GM19463 (cell line): ENCODE measurements at regions not wholly inside any gene's neighbourhood (a gene's known extent, or its start where the extent isn't known, plus 50 kb on each side); places are given as distances from the start of the nearest gene placed in this dataset.
"Not testable (repeated sequence)": the region's sequence is repeated elsewhere in the genome, so short reads cannot be mapped to it uniquely, and the experiment has no call there.

Source experiments
- ATAC-seq: cut with Tn5 transposase; IDR thresholded peaks from one replicate; pipeline ENCODE4 v1.9.1; 2021; ENCODE audit warnings: mild to moderate bottlenecking, moderate library complexity; ENCODE audit not compliant: unreplicated experiment

DNA sequence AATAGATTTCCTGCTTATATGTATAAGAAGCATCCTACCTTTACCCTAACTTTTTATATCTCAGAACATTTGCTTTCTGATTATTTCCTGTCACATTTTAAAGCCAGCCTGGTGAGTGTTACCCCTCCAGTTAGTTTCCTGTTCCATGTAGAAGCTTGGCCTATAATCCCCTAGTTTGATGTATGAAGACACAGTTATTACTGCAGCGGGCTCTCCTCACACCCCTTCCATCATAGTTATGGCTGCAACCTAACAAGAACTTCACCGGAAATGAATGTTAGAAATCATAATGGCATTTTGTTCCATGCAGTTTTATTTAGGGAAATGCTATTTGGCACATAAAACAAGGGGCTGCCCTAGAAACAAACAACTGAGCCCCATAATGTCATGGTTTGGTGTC lies 400.2 kb upstream of the SETBP1 start:
- no peak for ATAC-seq

DNA sequence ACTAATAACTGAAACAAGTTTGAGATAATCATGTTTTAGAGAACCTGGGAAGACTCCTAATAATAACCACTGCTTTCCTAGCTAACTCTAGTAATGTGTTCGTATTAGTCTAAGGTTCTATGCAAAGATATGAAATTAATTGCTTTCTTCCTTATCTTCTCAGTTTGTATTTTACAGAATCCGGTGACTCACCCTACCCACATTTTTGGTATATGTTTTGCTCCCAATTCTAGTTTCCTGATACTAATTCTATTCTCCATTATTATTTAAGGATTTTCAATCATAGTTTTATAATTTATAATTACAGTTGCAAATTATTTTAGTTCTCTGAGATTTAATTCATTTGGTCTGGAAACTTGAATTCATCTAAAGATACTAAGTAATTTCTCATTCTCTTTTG lies 394.6 kb upstream of the SETBP1 start:
- ATAC-seq: no peak

DNA sequence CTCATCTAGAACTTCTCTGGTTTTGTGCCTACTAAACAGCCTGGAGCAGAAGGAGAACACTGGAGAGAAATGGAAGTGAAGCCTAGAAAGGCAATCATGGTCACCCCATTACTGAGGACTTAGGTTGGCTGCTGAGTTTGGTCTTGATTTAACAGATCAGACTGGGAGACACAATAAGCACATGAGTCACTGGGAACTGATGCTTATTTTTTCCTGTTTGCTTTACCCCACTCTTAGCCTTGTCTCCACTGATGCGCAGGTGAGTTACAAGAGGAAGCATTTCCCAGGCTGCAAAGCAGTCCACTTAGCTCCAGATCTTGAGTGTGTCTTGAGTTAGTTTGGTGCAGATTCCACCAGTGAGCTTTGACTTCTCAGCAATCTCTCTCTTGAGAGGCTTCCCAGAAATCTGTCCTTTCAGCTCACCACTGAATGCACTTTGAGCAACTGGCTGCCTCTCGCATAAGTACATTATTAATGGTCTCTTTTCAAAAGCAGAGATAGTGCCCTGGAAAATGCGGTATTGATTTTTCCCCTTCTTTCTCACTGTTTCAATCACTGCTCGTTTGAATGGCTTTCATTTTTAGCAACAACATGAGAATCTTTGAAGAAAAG lies 390.2 kb upstream of the SETBP1 start:
- ATAC-seq: no peak

DNA sequence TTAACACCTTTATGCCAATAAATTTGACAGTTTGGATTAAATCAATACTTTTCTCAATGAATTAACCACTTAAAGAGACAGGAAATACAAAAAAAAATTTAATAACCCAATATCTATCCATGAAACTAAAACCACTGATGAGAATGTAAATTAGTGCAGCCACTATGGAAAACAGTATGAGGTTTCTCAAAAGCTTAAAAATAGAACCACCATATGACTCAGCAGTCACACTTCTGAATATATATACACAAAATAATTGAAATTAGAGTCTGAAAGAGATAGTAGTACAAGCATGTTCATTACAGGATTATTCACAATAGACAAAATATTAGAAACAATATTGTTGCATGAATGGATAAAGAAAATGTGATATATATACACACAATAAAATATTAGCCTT lies 382.1 kb upstream of the SETBP1 start:
- ATAC-seq: no peak

DNA sequence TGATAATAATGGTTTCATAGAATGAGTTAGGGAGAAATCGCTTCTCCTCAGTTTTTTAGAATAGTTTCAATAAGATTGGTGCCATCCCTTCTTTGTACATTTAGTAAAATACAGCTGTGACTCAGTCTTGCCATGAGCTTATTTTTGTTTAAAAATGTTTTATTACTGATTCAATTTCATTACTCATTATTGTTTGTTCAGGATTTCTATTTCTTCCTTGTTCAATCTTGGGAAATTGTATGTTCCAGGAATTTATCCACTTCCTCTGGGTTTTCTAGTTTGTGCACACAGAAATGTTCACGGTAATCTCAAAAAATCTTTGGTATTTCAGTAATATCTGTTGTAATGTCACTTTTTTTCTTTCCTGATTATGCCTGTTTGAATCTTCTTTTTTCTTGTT lies 371.5 kb upstream of the SETBP1 start:
- no peak for ATAC-seq

DNA sequence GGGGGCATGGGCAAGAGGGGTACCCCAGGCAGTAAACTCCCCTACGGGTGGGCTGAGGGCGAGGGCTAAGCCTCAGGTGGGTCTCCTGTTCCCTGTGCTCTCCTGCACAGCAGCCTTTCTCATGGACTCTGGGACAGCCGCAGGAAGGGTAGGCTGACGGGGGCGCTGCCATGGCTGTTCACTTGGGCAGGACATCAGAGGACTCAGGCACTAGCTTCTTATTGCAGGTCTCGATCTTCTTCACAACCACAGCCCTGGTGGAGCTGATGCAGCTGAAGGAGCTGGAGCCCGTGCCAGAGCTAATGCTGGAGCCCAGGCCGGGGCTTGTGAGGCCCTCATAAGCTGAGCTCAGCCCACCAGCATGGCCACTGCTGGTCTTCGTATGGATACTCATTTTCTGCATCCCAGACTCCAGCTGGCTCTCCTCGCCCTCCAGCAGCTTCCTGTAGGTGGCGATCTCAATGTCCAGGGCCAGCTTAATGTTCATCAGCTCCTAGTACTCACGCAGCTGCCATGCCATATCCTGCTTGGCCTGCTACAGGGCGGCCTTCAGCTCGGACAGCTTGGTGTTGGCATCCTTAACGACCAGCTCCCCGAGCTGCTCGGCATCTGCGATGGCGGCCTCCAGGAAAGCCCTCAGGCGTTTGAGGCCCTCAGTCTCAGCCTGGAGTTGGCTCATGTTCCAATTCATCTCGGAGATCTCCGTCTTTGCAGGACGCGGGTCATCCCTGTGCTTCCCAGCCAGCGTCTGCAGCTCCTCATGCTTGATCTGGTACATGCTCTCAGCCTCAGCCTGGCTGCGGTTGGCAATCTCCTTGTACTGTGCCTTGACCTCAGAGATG lies 359.8 kb upstream of the SETBP1 start:
- ATAC-seq: no peak

DNA sequence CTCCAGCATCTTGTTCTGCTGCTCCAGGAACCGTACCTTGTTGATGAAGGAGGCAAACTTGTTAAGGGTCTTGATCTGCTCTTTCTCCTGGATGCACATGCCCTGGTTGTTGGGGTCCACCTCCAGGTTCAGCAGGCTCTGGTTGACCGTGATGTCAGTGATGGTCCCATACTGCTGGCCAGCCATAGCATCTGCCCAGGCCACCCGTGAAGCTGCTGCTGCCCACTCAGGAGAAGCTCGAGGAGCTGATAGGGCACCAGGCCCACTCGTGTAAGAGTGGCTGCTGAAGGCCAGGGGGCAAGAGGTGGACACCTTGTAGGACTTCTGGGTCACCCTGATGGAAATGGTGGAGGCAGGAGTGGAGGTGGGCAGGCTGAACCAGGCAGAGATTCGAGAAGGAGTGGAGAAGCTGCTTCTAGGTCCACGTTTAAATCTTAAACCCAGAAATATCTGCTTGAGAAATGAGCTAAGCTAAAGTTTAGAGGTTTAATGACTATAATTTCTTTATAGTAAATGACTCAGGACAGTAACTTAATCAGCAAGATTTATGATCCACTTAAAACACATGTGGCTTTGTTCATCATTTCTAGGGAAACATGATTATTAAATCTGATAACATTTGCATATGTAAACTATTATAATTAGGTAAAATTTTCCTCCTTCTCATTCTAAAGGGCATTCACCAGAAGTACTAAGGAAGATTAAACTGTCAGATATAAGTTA lies 358.7 kb upstream of the SETBP1 start:
- ATAC-seq: no peak

DNA sequence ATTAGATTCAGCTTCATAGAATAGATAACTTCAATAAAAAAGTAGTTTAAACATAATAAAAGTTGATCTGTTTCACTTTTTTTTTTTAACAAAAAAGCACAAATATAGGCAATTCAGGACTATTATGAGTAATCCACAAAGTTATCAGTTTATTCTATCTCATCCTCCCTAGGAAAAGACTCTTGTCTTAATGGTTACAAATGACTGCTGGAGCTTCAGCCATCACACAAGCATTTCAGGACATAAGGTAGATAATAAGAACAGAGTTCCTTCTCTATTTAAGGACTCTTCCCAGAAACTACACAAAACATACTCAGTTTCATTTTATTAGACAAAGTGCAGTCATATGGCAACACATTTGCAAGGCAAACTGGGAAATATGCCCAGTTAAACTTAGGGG lies 357.6 kb upstream of the SETBP1 start:
- ATAC-seq: no peak

DNA sequence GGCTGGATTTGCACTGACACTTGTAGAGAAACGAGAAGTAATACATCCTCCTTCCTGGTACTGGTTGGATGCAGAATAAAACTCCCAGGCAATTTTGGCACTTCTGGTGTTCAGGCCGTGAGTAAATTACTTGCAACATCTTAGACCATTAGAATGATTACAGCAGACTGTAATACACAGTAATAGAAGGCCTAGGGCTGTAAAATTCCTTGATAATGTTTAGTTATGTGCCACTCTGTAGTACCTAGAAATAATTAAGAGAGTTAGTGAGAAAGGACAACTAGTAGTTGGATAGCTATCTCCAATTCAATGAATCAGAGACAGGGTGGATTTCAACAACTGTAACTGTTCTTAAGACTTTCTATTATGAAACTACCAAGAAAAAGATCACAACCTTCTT lies 356.3 kb upstream of the SETBP1 start:
- no peak for ATAC-seq

DNA sequence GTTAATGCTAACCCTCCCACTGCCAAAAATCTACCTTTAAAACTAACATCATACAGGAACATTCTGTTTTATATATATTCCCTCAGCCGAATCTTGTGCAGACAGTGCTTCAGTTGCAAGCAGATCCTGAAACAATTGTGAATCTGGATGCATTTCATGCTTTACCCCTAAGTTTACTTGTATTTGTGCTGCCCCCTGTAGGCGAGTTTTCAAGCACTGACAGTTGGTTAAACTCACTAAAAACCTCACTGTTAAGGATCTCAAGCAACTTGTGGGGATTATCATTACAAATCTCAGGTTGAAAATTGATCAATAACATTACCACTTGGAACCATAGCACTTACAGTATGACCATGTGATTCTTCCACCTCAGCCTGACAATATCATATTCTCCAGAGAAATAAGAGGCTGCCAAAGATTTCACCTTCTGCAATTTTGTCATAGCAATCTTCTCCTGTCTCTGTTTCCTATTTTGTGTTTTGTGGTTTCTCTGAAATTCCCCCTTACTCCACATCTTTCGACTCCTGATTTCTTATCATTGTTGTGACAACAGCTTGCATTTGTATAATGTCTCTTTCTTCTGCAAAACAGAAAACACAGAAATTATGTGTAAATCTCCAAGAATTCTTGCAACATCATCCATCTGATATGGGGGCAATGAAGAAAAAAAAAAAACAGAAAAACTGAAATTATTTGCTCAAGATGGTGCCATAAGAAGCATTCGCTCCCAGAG lies 354.6 kb upstream of the SETBP1 start:
- no peak for ATAC-seq

DNA sequence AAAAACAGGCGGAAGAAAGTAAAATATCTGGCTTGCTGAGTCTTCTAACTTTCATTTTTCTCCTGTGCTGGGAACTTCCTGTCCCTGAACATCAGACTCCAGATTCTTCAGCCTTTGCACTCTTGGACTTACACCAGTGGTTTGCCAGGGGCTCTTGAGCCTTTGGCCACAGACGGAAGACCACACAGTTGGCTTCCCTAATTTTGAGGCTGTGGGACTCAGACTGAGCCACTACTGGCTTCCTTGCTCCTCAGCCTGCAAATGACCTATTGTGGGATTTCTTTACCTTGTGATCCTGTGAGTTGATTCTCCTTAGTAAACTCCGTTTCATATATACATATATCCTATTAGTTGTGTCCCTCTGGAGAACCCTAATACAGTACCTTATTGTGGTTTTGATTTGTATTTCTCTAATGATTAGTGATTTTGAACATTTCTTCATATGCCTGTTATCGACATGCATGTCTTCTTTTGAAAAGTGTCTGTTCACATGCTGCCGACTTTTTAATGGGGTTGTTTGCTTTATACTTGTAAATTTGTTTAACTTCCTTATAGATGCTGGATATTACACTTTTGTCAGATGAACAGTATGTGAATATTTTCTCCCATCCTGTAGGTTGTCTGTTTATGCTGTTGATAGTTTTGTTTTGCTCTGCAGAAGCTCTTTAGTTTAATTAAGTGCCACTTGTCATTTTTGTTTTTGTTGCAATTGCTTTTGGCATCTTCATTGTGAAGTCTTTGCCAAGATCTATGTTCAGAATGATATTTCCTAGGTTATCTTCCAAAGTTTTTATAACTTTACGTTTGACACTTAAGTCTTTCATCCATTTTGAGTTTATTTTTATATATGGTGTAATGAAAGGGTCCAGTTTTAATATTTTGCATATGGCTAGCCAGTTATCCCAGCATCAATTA lies 348.8 kb upstream of the SETBP1 start:
- ATAC-seq: no peak

DNA sequence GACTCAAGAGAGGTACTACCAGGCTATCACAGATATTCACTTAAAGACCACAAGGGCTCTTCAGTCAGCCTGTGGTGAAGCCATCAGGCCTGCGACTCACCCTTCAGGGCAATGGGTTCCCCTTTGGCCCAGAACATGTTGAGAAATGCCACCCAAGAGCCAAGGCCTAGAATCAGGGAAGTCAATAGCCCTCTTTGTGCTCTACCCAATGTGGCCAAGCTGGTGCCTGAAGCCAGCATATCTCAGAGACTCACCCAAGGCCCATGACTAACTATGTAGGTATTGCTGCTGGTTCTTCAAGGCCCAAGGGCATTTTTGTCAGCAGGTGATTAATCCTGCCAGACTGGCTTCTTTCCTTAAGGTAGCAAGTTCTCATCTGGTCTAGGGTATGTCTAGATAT lies 338.9 kb upstream of the SETBP1 start:
- no peak for ATAC-seq

DNA sequence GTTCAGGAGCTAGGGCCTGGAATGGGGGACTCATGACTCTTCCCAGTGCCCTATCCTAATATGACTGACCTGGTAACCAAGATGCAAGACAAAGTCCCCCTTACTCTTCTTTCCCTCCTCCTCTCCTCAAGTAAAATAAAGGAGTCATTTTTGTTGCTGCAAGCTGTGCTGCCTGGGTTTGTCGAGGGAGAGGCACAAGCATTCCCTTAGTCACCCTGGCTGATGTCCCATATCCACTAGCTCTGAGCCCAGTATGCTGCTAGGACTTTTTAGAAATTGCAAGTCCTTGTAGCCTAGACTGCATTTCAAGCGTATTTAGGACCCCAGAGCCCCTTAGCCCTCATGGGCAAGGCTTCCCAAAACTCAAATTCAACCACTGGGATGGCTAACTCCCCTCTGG lies 338.5 kb upstream of the SETBP1 start:
- no peak for ATAC-seq

DNA sequence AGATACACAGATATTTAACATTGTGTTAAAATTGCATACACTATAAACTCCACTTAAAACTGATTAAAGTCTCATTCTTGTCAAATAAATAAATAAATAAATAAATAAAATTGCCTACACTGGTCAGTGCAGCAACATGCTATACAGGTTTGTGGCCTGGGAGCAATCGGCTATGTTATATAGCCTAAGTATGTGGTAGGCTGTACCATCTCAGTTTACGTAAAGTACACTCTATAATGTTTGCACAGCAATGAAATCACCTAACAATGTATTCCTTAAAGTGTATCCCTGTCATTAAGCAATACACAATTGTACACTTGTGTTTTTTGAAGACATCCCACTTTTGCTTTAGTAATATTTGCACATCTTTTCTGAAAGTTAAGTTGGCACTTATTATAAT lies 337.7 kb upstream of the SETBP1 start:
- no peak for ATAC-seq

DNA sequence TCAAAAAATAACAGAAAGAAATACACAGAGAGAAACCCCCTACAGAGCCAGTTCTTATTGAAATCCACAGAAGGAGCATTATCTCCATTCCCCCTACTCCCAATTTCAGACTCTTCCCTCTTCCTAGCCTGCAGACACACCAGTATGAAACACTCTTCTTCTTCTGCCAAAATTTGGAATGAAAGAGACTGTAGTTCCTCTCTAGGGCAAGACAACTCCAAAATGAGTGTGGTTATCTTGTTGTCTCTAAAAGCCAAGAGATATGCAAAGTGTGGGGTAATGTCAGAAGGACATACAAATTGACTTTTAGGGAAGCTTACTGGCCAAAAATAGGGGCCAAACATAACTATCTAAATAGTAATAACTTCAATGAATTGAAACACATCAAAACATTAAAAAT lies 337.1 kb upstream of the SETBP1 start:
- ATAC-seq: no peak

DNA sequence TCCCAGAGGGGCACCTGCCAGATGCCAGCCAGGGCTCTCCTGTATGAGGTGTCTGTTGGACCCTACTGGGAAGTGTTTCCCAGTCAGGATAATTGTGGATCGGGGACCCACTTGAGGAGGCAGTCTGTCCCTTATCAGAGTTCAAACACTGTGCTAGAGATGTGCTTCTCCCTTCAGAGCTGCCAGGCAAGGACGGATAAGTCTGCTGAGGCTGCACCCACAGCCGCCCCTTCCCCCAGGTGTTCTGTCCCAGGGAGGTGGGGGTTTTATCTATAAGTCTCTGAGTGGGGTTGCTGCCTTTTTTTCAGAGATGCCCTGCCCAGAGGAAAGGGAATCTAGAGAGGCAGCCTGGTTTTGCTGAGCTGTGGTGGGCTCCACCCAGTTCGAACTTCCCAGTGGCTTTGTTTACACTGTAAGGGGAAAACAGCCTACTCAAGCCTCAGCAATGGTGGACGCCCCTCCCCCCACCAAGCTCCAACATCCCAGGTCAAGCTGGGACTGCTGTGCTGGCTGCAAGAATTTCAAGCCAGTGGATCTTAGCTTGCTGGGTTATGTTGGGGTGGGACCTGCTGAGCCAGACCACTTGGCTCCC lies 324.0 kb upstream of the SETBP1 start:
- no peak for ATAC-seq

DNA sequence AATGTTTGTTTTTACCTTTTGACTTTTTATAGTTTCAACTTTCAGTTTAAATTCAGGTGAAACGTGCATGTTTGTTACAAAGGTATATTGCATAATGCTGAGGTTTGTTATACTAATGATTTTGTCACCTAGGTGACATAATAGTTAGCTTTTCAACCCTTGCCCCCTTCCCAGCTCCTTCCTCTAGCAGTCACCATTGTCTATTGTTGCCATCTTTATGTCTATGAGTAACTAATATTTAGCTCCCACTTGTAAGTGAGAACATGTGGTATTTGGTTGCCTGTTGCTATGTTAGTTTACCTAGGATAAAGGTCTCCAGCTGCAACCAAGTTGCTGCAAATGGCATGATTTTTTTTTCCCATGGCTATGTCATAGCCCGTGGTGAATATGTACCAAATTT lies 322.3 kb upstream of the SETBP1 start:
- no peak for ATAC-seq

DNA sequence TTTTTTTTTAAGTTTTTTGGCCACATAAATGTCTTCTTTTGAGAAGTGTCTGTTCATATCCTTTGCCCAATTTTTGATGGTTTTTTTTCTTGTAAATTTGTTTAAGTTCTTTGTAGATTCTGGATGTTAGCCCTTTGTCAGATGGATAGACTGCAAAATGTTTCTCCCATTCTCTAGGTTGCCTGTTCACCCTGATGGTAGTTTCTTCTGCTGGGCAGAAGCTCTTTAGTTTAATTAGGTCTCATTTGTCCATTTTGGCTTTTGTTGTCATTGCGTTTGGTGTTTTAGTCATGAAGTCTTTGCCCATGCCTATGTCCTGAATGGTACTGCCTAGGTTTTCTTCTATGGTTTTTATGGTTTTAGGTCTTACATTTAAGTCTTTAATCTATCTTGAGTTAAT lies 320.9 kb upstream of the SETBP1 start:
- not testable (repeated sequence) for ATAC-seq

DNA sequence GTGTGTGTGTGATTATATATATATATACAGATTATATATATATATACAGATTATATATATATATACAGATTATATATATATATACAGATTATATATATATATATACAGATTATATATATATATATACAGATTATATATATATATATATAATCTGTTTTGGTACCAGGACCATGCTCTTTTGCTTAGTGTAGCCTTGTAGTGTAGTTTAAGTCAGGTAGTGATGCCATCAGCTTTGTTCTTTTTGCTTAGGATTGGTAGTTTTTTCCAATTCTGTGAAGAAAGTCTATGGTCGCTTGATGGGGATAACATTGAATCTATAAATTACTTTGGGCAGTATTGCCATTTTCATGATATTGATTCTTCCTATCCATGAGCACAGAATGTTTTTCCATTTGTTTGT lies 318.5 kb upstream of the SETBP1 start:
- ATAC-seq: not testable (repeated sequence)

DNA sequence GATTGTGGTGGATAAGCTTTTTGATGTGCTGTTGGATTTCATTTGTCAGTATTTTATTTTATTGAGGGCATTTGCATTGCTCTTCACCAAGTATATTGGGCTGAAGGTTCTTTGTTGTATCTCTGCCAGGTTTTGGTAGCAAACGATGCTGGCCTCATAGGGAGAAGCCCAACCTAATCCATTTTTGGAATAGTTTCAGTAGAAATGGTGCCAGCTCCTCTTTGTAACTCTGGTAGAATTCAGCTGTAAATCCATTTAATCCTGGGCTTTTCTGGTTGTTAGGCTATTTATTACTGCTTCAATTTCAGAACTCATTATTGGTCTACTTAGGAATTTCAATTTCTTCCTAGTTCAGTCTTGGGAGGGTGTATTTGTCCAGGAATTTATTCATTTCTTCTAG lies 309.8 kb upstream of the SETBP1 start:
- ATAC-seq: no peak
